COLO668 (cell line): ENCODE measurements at regions not wholly inside any gene's neighbourhood (a gene's known extent, or its start where the extent isn't known, plus 50 kb on each side); places are given as distances from the start of the nearest gene placed in this dataset.

Experiments
- DNase-seq: peaks from one replicate; lab custom pipeline; 2025; ENCODE audit not compliant: unreplicated experiment; lab: John Stamatoyannopoulos, UW

DNA sequence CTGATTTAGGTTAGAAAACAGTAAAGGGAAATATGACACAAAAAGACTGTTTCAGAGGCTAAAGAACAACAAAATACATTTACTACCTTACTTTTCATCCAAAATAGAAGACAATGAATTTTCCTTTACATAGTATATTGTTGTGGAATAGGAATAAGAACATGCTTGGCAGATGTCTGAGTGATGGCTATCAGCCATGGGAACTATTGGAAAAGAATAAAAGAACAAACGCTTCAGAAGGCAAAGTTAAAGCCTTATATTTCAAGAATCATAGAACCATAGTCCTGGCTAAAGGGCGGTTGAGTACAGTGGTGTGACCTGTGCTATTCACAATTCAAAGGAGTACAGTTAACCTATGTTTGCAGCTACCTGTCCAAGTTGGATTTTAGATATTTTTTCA is 73.9 kb upstream of the NRXN1 start:
- DNase-seq, result no peak

DNA sequence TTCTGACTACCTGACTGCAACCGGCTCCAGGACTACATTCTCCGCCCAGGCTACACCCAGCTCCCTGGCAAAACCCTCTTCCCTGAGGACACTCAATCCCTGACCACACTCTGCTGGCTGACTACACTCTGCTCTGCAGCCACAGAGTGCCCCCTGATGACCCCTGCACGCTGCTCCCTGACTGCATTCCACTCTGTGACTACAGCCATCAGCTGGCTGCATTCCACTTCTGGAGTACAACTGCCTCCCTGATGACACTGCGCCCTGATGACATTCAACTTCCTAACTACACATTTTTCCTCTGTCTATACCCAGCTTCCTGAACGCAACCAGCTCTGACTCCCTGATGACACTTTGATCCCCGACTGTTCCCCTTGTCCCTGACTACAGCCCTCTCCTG is 71.3 kb upstream of the NRXN1 start:
- DNase-seq, result no peak

DNA sequence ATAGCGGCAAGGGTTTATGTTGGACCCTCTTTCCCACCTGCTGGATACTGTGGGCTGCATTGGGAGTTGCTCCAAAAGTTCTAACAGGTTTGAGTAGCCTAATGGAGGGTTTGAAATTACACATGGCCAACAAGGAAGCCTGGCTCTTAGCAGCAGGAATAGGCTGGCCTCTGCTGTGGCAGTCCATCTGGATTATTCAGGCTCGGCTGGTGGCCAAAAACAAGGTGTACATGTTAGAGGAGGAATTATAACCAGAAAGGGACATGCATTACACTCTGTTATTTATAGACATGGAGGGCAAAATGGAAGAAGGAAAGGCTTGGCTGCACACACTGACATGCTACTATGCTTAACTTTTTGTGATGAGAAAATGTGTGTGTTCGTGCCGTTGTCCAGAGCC is 61.1 kb upstream of the NRXN1 start:
- DNase-seq, result no peak

- no peak for DNase-seq
These were observed 53.6 kb upstream of the NRXN1 start for GRCh38 chr2:51085420-51086068.

DNA sequence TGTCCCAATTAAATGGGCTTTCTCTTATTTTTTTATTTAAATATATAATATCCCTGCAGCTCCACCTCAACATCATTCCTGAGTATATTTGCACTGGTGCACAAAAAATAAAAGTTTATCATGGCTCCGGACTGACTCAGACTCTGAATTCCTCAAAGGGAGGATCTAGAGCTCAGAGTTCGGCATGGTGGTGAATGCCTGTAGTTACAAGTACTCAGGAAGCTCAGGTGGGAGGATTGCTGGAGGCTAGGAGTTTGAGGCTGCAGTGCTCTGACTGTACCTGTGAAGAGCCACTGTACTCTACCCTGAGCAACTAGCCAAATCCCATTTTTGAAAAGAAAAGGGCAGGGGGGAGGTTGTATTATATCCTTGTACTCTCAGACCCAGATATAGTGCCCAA is 52.8 kb upstream of the NRXN1 start:
- DNase-seq, result no peak
